GM12878 (cell line): ENCODE measurements at regions not wholly inside any gene's neighbourhood (a gene's known extent, or its start where the extent isn't known, plus 50 kb on each side); places are given as distances from the start of the nearest gene placed in this dataset.

ENCODE experiments used
- ATAC-seq: fragments of 200-7000 bp; cut with Tn5 transposase; 3 replicates; pipeline ENCODE4 v1.9.1; 2020; ENCODE audit warnings: mild to moderate bottlenecking, moderate library complexity
- BruUV-seq: library from RNA; stranded (reverse); fragments of 400-500 nt; replicated peaks from 2 replicates; lab custom pipeline; 2021; lab: Mats Ljungman, UMichigan
- CTCF ChIA-PET: fragments of 300-600 bp; sonication (Branson Sonifier 250); formaldehyde crosslinking; extraction: SDS; loops from one replicate; lab custom pipeline; 2021; ENCODE audit warnings: inconsistent platforms; lab: Yijun Ruan, JAX
- POLR2A ChIA-PET: fragments of 350-600 bp; formaldehyde crosslinking; extraction: SDS; loops from one replicate; lab custom pipeline; 2021; ENCODE audit warnings: inconsistent platforms; lab: Charles Lee
- RAD21 ChIA-PET: fragments of 300-600 bp; sonication (Branson Sonifier 250); formaldehyde crosslinking; loops from one replicate; lab custom pipeline; 2023; ENCODE audit warnings: antibody characterized with exemption; ENCODE audit not compliant: unreplicated experiment; lab: Charles Lee
- SMC1A ChIA-PET: fragments of 300-600 bp; sonication (Branson Sonifier 250); formaldehyde crosslinking; loops from one replicate; lab custom pipeline; 2023; ENCODE audit not compliant: unreplicated experiment, uncharacterized antibody; lab: Charles Lee
- DNase-seq: peaks from one replicate; pipeline ENCODE4 v3.0.0-alpha.2; 2011; ENCODE audit warnings: low read depth, low spot score
- FAIRE-seq: peaks from 3 replicates; lab custom pipeline; 2011; peaks lifted over from hg19 to GRCh38; lab: Jason Lieb, UNC
- H2AFZ ChIP-seq: 2 replicates; pipeline ENCODE4 v1.6.0; 2011; ENCODE audit warnings: low read depth, low read length, control low read depth; ENCODE audit not compliant: control insufficient read depth
- H3K27ac ChIP-seq: 2 replicates; pipeline ENCODE4 v1.5.1; 2011; ENCODE audit warnings: control low read depth; ENCODE audit not compliant: control insufficient read depth, insufficient read depth
- H3K27me3 ChIP-seq, 2 experiments: replicated peaks in 1 of 2; 2 replicates each; pipeline versions ENCODE4 v1.6.0 to v1.6.1; 2011; ENCODE audit warnings: low read length in 1 of 2; ENCODE audit not compliant: control insufficient read depth in 2 of 2, insufficient read depth in 2 of 2
- H3K36me3 ChIP-seq, 2 experiments: 2 replicates each; pipeline ENCODE4 v1.5.1; 2011; ENCODE audit warnings: low read length in 1 of 2; ENCODE audit not compliant: control insufficient read depth in 2 of 2, insufficient read depth in 2 of 2
- H3K4me1 ChIP-seq: 2 replicates; pipeline ENCODE4 v1.6.1; 2011; ENCODE audit warnings: mild to moderate bottlenecking, low read length, moderate library complexity, mixed read lengths; ENCODE audit not compliant: control insufficient read depth, insufficient read depth
- H3K4me2 ChIP-seq: 2 replicates; pipeline ENCODE4 v1.6.0; 2011; ENCODE audit warnings: control low read depth; ENCODE audit not compliant: control insufficient read depth, insufficient read depth
- H3K4me3 ChIP-seq: fragments of 200-600 bp; sonication (generic); 2 replicates; pipeline ENCODE4 v1.5.1; 2016
- H3K79me2 ChIP-seq: 2 replicates; pipeline ENCODE4 v1.6.0; 2011; ENCODE audit warnings: low read length; ENCODE audit not compliant: control insufficient read depth, insufficient read depth
- H3K9ac ChIP-seq: 2 replicates; pipeline ENCODE4 v1.8.0; 2011; ENCODE audit warnings: low read length, control low read depth, mixed read lengths; ENCODE audit not compliant: control insufficient read depth, insufficient read depth
- H3K9me3 ChIP-seq: replicated peaks from 3 replicates; pipeline ENCODE4 v1.5.1; 2011; ENCODE audit warnings: mild to moderate bottlenecking, low read length; ENCODE audit not compliant: control insufficient read depth, insufficient read depth
- H4K20me1 ChIP-seq: 2 replicates; pipeline ENCODE4 v1.6.0; 2011; ENCODE audit not compliant: control insufficient read depth, insufficient read depth
- BHLHE40 ChIP-seq, 2 experiments: fragments of 450-650 bp in 1 of 2; IDR thresholded peaks; 2 replicates each; pipeline ENCODE4 v1.6.1; 2011 to 2017; ENCODE audit warnings: low read depth in 2 of 2, borderline replicate concordance in 1 of 2, improper control_type of control experiment in 1 of 2, low read length in 1 of 2, mild to moderate bottlenecking in 1 of 2
- EED ChIP-seq: sonication (generic); IDR thresholded peaks from 2 replicates; pipeline ENCODE4 v1.6.1; 2016; ENCODE audit warnings: antibody characterized with exemption, low read depth
- ETV6 ChIP-seq, 2 experiments: fragments of 450-650 bp in 1 of 2; IDR thresholded peaks in 1 of 2; conservative IDR thresholded peaks in 1 of 2; 2 replicates each; pipeline ENCODE4 v1.6.1; 2014; ENCODE audit warnings: antibody characterized with exemption in 1 of 2, borderline replicate concordance in 1 of 2, low read depth in 1 of 2, mild to moderate bottlenecking in 1 of 2, moderate library complexity in 1 of 2
- FOXM1 ChIP-seq: IDR thresholded peaks from 2 replicates; pipeline ENCODE4 v1.6.1; 2012; ENCODE audit warnings: low read depth, mild to moderate bottlenecking, inconsistent platforms, low read length, moderate library complexity
- JUNB ChIP-seq: IDR thresholded peaks from 2 replicates; pipeline ENCODE4 v1.6.1; 2016; ENCODE audit warnings: antibody characterized with exemption, mild to moderate bottlenecking
- LARP7 ChIP-seq: fragments of 450-650 bp; IDR thresholded peaks from 2 replicates; pipeline ENCODE4 v1.6.1; 2017; ENCODE audit warnings: mild to moderate bottlenecking
- MEF2A ChIP-seq: IDR thresholded peaks from 2 replicates; pipeline ENCODE4 v1.6.1; 2011; ENCODE audit warnings: low read depth, mild to moderate bottlenecking, low read length, moderate library complexity; ENCODE audit not compliant: insufficient read depth
- MEF2B ChIP-seq: fragments of 450-650 bp; IDR thresholded peaks from 2 replicates; pipeline ENCODE4 v1.6.1; 2018; ENCODE audit warnings: mild to moderate bottlenecking, moderate library complexity; ENCODE audit not compliant: partially characterized antibody, poor library complexity, severe bottlenecking
- MTA2 ChIP-seq: fragments of 450-650 bp; IDR thresholded peaks from 2 replicates; pipeline ENCODE4 v1.6.1; 2016; ENCODE audit warnings: low read depth, mild to moderate bottlenecking, moderate library complexity
- NFYB ChIP-seq: IDR thresholded peaks from 2 replicates; pipeline ENCODE4 v1.6.1; 2011; ENCODE audit warnings: low read depth, mild to moderate bottlenecking, low read length, improper control_type of control experiment, moderate library complexity; ENCODE audit not compliant: insufficient read depth
- SIX5 ChIP-seq: IDR thresholded peaks from 2 replicates; pipeline ENCODE4 v1.6.1; 2011; ENCODE audit warnings: mild to moderate bottlenecking, low read depth, low read length, moderate library complexity; ENCODE audit not compliant: severe bottlenecking
- ZBED1 ChIP-seq: IDR thresholded peaks from 2 replicates; pipeline ENCODE4 v1.6.1; 2016; ENCODE audit warnings: borderline replicate concordance
- WGBS: methylation state at CpG from one replicate; pipeline ENCODE4 v1.1.6; 2016; ENCODE audit warnings: low lambda C conversion rate; ENCODE audit not compliant: insufficient replicate concordance, insufficient coverage; ENCODE audit errors: missing lambda C conversion rate; 5-methylcytosine and 5-hydroxymethylcytosine counted together
- in situ Hi-C: fragments of 300-500 bp; cut with MboI; formaldehyde crosslinking; loops from 9 replicates; pipeline ENCODE4 v1.14.3; 2018; ENCODE audit warnings: mixed read lengths
- intact Hi-C: fragments of 100-400 bp; cut with micrococcal nuclease; formaldehyde crosslinking; loops from one replicate; pipeline ENCODE4 v1.14.2; 2022; ENCODE audit not compliant: unreplicated experiment
- TF ChIP-seq, protein P1 (sequence below): fragments of 450-650 bp; formaldehyde crosslinking; IDR thresholded peaks from 2 replicates; pipeline ENCODE4 v1.4.0; 2020; ENCODE audit warnings: mild to moderate bottlenecking, moderate library complexity
- TF ChIP-seq, protein P2 (sequence below): IDR thresholded peaks from 2 replicates; pipeline ENCODE4 v1.6.1; 2011; ENCODE audit warnings: low read depth, low read length, improper control_type of control experiment, borderline replicate concordance

DNA sequence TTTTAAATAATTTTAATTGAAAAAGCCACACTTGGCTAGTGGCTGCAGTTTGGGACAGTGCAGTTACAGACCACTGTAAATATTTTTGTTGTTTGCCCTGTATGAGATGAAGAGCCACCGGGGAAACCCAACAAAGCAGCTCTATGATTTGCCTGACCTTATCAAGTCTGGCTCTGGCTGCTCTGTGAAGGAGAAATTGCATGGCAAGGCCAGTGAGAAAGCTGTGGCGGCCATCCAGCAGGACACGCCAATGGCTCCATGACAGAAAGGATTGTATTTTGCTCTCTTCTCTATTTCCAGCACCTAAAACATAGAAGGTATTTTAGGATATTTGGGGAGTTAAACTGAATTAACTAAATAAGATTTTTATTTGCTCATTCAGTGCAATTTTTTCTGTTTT lies 330.0 kb upstream of the DYNLRB2 start:
- TF ChIP-seq MEF2A: no peak
- no peak for TF ChIP-seq MEF2B
- TF ChIP-seq ETV6 (conservative IDR thresholded peaks at IDR 0.05 in 1 of 2, IDR thresholded peaks at IDR 0.05 in 1 of 2; ENCODE audit: borderline replicate concordance in 1 of 2, low read depth in 1 of 2): no peak
- TF ChIP-seq FOXM1: no peak
- no peak for TF ChIP-seq SIX5
- TF ChIP-seq NFYB: no peak
- TF ChIP-seq ZBED1: no peak
- TF ChIP-seq MTA2: no peak
- no peak overlapping the region for H3K9ac ChIP-seq
- no peak overlapping the region for H2AFZ ChIP-seq
- H4K20me1 ChIP-seq: no peaks in the 10 kb centered on the region
- no peaks in the 10 kb centered on the region for H3K79me2 ChIP-seq
- WGBS: 81% methylated on average over 3 of the region's 3 CpGs
- no peak overlapping the region for H3K4me3 ChIP-seq
- no peaks in the 10 kb centered on the region for H3K4me1 ChIP-seq
- no peak for ATAC-seq
- no peak for FAIRE-seq
- no TSS peak for BruUV-seq
- H3K4me2 ChIP-seq: no peak overlapping the region
- H3K36me3 ChIP-seq: no peaks in the 10 kb centered on the region
- POLR2A ChIA-PET: no interaction called here
- H3K27me3 ChIP-seq: no peaks in the 10 kb centered on the region; a peak in 1 of 4 replicates
- intact Hi-C loops: no loop called here
- H3K27ac ChIP-seq: no peak overlapping the region
- in situ Hi-C loops: no loop called here
- RAD21 ChIA-PET: no interaction called here
- SMC1A ChIA-PET: no interaction called here
- H3K9me3 ChIP-seq: no peaks in the 10 kb centered on the region
- CTCF ChIA-PET: no interaction called here
- no peak for DNase-seq

DNA sequence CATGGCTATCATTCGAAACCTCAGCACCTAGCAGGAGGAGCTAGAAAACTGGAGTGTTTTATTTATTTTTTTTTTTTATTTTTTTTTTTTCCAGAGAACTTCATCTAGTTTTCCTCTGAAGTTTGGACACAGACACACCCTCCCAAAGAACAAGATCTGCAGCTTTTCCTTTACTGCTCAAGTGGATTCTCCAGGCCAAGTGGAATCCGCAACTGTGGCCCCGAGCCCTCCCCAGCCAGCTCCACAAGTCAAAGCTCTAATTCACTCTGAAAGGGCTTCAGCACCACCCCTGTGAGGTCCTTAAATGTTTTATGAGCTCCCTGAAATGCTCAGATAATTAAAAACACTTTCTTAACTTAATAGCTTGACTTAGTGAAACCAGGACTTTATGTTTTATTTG lies 332.1 kb upstream of the DYNLRB2 start:
- CTCF ChIA-PET: interaction anchor here (0.8 kb wide), 1 partner anchor 215 kb away, joined by 3 read pairs; no protein-coding TSS in a partner anchor
- in situ Hi-C loops: no loop called here
- 5% methylated on average over 3 of the region's 3 CpGs for WGBS
- no peak for TF ChIP-seq BHLHE40 (IDR thresholded peaks at IDR 0.05; ENCODE audit: borderline replicate concordance in 1 of 2, low read depth in 2 of 2, low read length in 1 of 2)
- TF ChIP-seq, protein P1, sequence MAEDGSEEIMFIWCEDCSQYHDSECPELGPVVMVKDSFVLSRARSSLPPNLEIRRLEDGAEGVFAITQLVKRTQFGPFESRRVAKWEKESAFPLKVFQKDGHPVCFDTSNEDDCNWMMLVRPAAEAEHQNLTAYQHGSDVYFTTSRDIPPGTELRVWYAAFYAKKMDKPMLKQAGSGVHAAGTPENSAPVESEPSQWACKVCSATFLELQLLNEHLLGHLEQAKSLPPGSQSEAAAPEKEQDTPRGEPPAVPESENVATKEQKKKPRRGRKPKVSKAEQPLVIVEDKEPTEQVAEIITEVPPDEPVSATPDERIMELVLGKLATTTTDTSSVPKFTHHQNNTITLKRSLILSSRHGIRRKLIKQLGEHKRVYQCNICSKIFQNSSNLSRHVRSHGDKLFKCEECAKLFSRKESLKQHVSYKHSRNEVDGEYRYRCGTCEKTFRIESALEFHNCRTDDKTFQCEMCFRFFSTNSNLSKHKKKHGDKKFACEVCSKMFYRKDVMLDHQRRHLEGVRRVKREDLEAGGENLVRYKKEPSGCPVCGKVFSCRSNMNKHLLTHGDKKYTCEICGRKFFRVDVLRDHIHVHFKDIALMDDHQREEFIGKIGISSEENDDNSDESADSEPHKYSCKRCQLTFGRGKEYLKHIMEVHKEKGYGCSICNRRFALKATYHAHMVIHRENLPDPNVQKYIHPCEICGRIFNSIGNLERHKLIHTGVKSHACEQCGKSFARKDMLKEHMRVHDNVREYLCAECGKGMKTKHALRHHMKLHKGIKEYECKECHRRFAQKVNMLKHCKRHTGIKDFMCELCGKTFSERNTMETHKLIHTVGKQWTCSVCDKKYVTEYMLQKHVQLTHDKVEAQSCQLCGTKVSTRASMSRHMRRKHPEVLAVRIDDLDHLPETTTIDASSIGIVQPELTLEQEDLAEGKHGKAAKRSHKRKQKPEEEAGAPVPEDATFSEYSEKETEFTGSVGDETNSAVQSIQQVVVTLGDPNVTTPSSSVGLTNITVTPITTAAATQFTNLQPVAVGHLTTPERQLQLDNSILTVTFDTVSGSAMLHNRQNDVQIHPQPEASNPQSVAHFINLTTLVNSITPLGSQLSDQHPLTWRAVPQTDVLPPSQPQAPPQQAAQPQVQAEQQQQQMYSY (CRISPR knock-in tag): no peak
- TF ChIP-seq, protein P2, sequence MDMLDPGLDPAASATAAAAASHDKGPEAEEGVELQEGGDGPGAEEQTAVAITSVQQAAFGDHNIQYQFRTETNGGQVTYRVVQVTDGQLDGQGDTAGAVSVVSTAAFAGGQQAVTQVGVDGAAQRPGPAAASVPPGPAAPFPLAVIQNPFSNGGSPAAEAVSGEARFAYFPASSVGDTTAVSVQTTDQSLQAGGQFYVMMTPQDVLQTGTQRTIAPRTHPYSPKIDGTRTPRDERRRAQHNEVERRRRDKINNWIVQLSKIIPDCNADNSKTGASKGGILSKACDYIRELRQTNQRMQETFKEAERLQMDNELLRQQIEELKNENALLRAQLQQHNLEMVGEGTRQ: no peak
- no peak for TF ChIP-seq JUNB
- TF ChIP-seq LARP7: no peak
- no peak for TF ChIP-seq EED

More for the DNA sequence above, 332.1 kb upstream of the DYNLRB2 start:
- Histone ChIP-seq H3K27me3 (no peaks in the 10 kb centered on the region), H3K27ac (no peak overlapping the region), H4K20me1 (no peaks in the 10 kb centered on the region), H3K9ac (no peak overlapping the region), H3K4me1 (no peaks in the 10 kb centered on the region), H3K9me3 (no peaks in the 10 kb centered on the region), H3K36me3 (no peaks in the 10 kb centered on the region), H2AFZ (no peak overlapping the region), H3K4me2 (no peak overlapping the region), H3K4me3 (no peak overlapping the region), H3K79me2 (no peaks in the 10 kb centered on the region)
- ATAC-seq (no peak), DNase-seq (no peak), FAIRE-seq (no peak)
- ChIA-PET RAD21 (no interaction called here), POLR2A (no interaction called here), SMC1A (interaction anchor here (0.9 to 1.4 kb wide), 2 partner anchors 9 to 29 kb away, joined by 4 to 7 read pairs; no protein-coding TSS in a partner anchor)
- intact Hi-C loops: no loop called here
- BruUV-seq: no TSS peak
